Spleen (tissue), 11 donors: ENCODE measurements at regions not wholly inside any gene's neighbourhood (a gene's known extent, or its start where the extent isn't known, plus 50 kb on each side); places are given as distances from the start of the nearest gene placed in this dataset.

ENCODE experiments used
- DNase-seq: peaks from one replicate; pipeline ENCODE4 v3.0.0-alpha.2; 2020
- H3K27ac ChIP-seq, 8 donors: fragments of 200-600 bp; sonication (generic) in 7 of 8; 1 replicate in 4 of 8; 2 replicates in 4 of 8; pipeline versions ENCODE4 v1.5.0 to v1.8.0; 2016 to 2021; ENCODE audit warnings: inconsistent platforms in 4 of 8, mild to moderate bottlenecking in 4 of 8, moderate library complexity in 1 of 8
- H3K27me3 ChIP-seq, 7 donors: fragments of 200-600 bp; sonication (generic) in 6 of 7; replicated peaks in 1 of 7; 1 replicate in 4 of 7; 2 replicates in 3 of 7; pipeline versions ENCODE4 v1.5.0 to v1.8.0; 2016 to 2021; ENCODE audit warnings: inconsistent platforms in 3 of 7, mild to moderate bottlenecking in 1 of 7
- H3K36me3 ChIP-seq, 6 donors: fragments of 200-600 bp; sonication (generic) in 5 of 6; 1 replicate in 4 of 6; 2 replicates in 2 of 6; pipeline versions ENCODE4 v1.5.0 to v1.8.0; 2016 to 2021; ENCODE audit warnings: inconsistent platforms in 2 of 6
- H3K4me1 ChIP-seq, 6 donors: fragments of 200-600 bp; sonication (generic) in 5 of 6; 1 replicate in 3 of 6; 2 replicates in 3 of 6; pipeline versions ENCODE4 v1.5.0 to v1.8.0; 2016 to 2021; ENCODE audit warnings: inconsistent platforms in 3 of 6
- H3K4me3 ChIP-seq, 8 donors: fragments of 200-600 bp; sonication (generic) in 7 of 8; 1 replicate in 4 of 8; 2 replicates in 4 of 8; pipeline versions ENCODE4 v1.5.0 to v1.8.0; 2016 to 2021; ENCODE audit warnings: inconsistent platforms in 4 of 8, mild to moderate bottlenecking in 4 of 8, moderate library complexity in 2 of 8
- H3K9me3 ChIP-seq, 8 donors: fragments of 200-600 bp; sonication (generic) in 7 of 8; 1 replicate in 4 of 8; 2 replicates in 4 of 8; pipeline versions ENCODE4 v1.5.0 to v1.8.0; 2016 to 2021; ENCODE audit warnings: inconsistent platforms in 4 of 8
- CTCF ChIP-seq, 11 experiments: fragments of 200-600 bp in 7 of 11; fragments of 450-650 bp in 4 of 11; sonication (generic) in 4 of 11; IDR thresholded peaks in 8 of 11; conservative IDR thresholded peaks in 3 of 11; 1 replicate in 7 of 11; 2 replicates in 4 of 11; pipeline versions ENCODE4 v1.4.0 to v1.8.0; 2016 to 2021; ENCODE audit warnings: antibody characterized with exemption in 11 of 11, inconsistent platforms in 4 of 11, mild to moderate bottlenecking in 1 of 11
- POLR2A ChIP-seq, 3 donors: fragments of 450-650 bp; IDR thresholded peaks; one replicate each; pipeline ENCODE4 v1.5.1; 2017; ENCODE audit warnings: antibody characterized with exemption in 3 of 3, mild to moderate bottlenecking in 1 of 3
- POLR2AphosphoS5 ChIP-seq, 3 donors: sonication (generic); formaldehyde crosslinking; IDR thresholded peaks; one replicate each; pipeline ENCODE4 v1.5.1; 2017; ENCODE audit warnings: antibody characterized with exemption in 3 of 3
- WGBS, 5 donors: extraction: QIAGEN DNeasy Blood & Tissue Kit in 3 of 5; methylation state at CpG; one replicate each; pipeline versions ENCODE4 v1.1.5 to v1.1.7; 2013 to 2018; 5-methylcytosine and 5-hydroxymethylcytosine counted together
- intact Hi-C: fragments of 100-400 bp; cut with DNase I; formaldehyde crosslinking; loops from one replicate; pipeline ENCODE4 v1.15.0; 2023; ENCODE audit warnings: low total_unique reads
- donor health status: healthy with polysubstance abuse.
- donor health status: DM: no; HTN: no; CAD: no; lungs with moderate emphysema.
- donor health status: DM: no; HTN: no; CAD: no.
- donor health status: Bipolar disorder and iron deficiency.
- donor health status: healthy.
- donor health status: DM: no; HTN: no; CAD: no.
- donor health status: DM: yes; HTN: yes; CAD: no.

- H3K4me1 ChIP-seq: no peaks in the 10 kb centered on the region
- no peaks in the 10 kb centered on the region for H3K36me3 ChIP-seq
- peaks cover 0 to 3% (median 0%) of the 10 kb centered on the region in 8 donors for H3K9me3 ChIP-seq
- no peak overlapping the region for H3K27ac ChIP-seq
- intact Hi-C loops: no loop called here
- H3K4me3 ChIP-seq: no peak overlapping the region
- DNase-seq: no peak
- TF ChIP-seq CTCF (IDR thresholded peaks at IDR 0.05 in 8 of 11, conservative IDR thresholded peaks at IDR 0.05 in 3 of 11) (no peak), POLR2A (IDR thresholded peaks at IDR 0.05) (no peak), POLR2AphosphoS5 (IDR thresholded peaks at IDR 0.05) (no peak)
- WGBS, 5 donors: 60 to 91% (median 66%) methylated on average over 1 of the region's 1 CpG
- H3K27me3 ChIP-seq: no peaks in the 10 kb centered on the region
Measured at GRCh38 chr10:35925493-35925892, 283.4 kb upstream of the FZD8 start.

- Histone ChIP-seq H3K4me3 (no peak overlapping the region), H3K4me1 (no peaks in the 10 kb centered on the region), H3K36me3 (no peaks in the 10 kb centered on the region), H3K27me3 (no peaks in the 10 kb centered on the region), H3K9me3 (no peaks in the 10 kb centered on the region), H3K27ac (no peak overlapping the region)
- WGBS, 5 donors: 63 to 93% (median 80%) methylated on average over 1 of the region's 1 CpG
- intact Hi-C loops: no loop called here
- no peak for TF ChIP-seq POLR2AphosphoS5 (IDR thresholded peaks at IDR 0.05)
- TF ChIP-seq POLR2A (IDR thresholded peaks at IDR 0.05): no peak
- no peak for TF ChIP-seq CTCF (IDR thresholded peaks at IDR 0.05 in 8 of 11, conservative IDR thresholded peaks at IDR 0.05 in 3 of 11)
- no peak for DNase-seq
Measured at GRCh38 chr10:35924759-35925158, 282.7 kb upstream of the FZD8 start.

GRCh38 chr10:35922876-35923600, 280.9 kb upstream of the FZD8 start:
- DNase-seq: no peak
- Histone ChIP-seq H3K4me3 (no peak overlapping the region), H3K9me3 (no peaks in the 10 kb centered on the region), H3K27me3 (no peaks in the 10 kb centered on the region), H3K27ac (no peak overlapping the region), H3K36me3 (no peaks in the 10 kb centered on the region), H3K4me1 (no peaks in the 10 kb centered on the region)
- WGBS, 5 donors: 89 to 93% (median 90%) methylated on average over 4 of the region's 4 CpGs
- intact Hi-C loops: no loop called here
- TF ChIP-seq POLR2A (IDR thresholded peaks at IDR 0.05) (no peak), POLR2AphosphoS5 (IDR thresholded peaks at IDR 0.05) (no peak), CTCF (IDR thresholded peaks at IDR 0.05 in 8 of 11, conservative IDR thresholded peaks at IDR 0.05 in 3 of 11) (no peak)

GRCh38 chr10:35921866-35922350, 279.8 kb upstream of the FZD8 start:
- intact Hi-C loops: no loop called here
- no peak overlapping the region for H3K4me3 ChIP-seq
- TF ChIP-seq CTCF (IDR thresholded peaks at IDR 0.05 in 8 of 11, conservative IDR thresholded peaks at IDR 0.05 in 3 of 11) (no peak), POLR2AphosphoS5 (IDR thresholded peaks at IDR 0.05) (no peak), POLR2A (IDR thresholded peaks at IDR 0.05) (no peak)
- no peaks in the 10 kb centered on the region for H3K27me3 ChIP-seq
- H3K4me1 ChIP-seq: no peaks in the 10 kb centered on the region
- H3K36me3 ChIP-seq: no peaks in the 10 kb centered on the region
- no peak overlapping the region for H3K27ac ChIP-seq
- no peak for DNase-seq
- no peaks in the 10 kb centered on the region for H3K9me3 ChIP-seq
- 91 to 95% (median 92%) methylated on average over 13 of the region's 13 CpGs for WGBS, 5 donors
